Amniotic stem cell (primary cell): ENCODE measurements at regions not wholly inside any gene's neighbourhood (a gene's known extent, or its start where the extent isn't known, plus 50 kb on each side); places are given as distances from the start of the nearest gene placed in this dataset.

Experiments used
- DNase-seq: peaks from one replicate; lab custom pipeline; 2025; lab: John Stamatoyannopoulos, UW

DNA sequence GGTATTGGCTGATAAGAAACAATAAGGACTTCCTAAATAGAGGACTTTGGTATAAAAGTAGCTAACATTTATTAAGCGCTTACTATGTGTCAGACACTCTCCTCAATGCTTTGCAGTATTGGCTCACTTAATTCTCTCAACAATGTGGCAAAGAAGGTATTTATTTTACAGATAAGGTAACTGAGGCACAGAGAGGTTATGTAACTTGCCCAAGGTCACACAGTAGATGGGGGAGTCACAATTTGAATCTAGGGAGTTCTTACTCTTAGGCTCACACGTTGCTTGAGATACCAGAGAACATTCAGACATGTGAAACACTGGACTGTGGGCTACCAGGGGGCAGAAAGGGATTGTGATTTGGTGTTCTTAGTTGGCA is 60.8 kb upstream of the GPR158 start:
- DNase-seq, result no peak

DNA sequence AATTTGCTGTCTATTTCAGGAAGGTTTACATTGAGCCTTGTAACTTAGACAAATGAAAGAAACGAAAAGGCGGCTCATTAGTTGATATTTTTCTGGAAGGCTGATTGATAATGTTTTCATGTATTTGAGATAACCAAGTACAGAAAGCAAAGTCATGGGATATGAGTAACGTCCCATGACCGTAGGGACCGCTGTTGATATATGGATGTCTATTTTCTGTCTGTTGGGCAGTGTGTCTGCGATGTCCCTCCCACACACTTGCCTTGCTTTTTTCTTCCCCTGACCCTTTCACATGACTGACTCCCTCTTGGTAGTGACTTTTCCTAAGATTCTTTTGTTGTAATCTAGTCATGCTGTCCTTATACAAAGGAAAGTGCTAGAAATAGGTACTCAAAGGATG is 57.0 kb upstream of the GPR158 start:
- no peak for DNase-seq

DNA sequence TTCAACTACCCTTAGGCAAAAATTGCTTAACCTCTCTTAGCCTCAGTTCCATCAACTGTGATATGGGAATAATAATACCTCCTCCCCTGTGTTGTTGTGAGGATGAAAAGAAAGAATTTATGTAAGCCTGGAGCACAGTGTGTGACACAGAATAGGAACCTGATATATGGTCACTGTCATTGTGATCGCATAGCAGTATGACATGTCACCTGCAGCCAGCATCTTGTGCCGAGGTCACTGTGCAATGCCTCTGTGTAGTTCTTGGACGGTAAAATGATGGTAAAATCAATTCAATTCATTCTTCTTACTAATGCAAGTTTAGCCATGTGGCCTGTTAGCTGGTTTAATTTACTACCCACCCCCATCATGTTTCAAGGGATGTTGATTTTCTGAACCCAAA is 54.6 kb upstream of the GPR158 start:
- DNase-seq, result no peak
